CD14-positive monocyte (primary cell): ENCODE measurements at regions not wholly inside any gene's neighbourhood (a gene's known extent, or its start where the extent isn't known, plus 50 kb on each side); places are given as distances from the start of the nearest gene placed in this dataset.

Experiments
- DNase-seq, 3 donors: peaks; one replicate each; pipeline ENCODE4 v3.0.0-alpha.2; 2011 to 2022
- H2AFZ ChIP-seq: 2 replicates; pipeline ENCODE4 v1.6.0; 2012; ENCODE audit warnings: mild to moderate bottlenecking, low read depth, low read length, inconsistent platforms; ENCODE audit not compliant: insufficient read depth, poor library complexity, severe bottlenecking
- H3K27ac ChIP-seq, 2 donors: 1 replicate in 1 of 2; 2 replicates in 1 of 2; pipeline ENCODE4 v1.5.1; 2012 to 2013; ENCODE audit warnings: low read length in 2 of 2, control low read depth in 1 of 2, inconsistent platforms in 1 of 2, low read depth in 1 of 2, mild to moderate bottlenecking in 1 of 2
- H3K27me3 ChIP-seq, 2 donors: one replicate each; pipeline versions ENCODE4 v1.6.0 to v1.6.1; 2011 to 2013; ENCODE audit warnings: low read length in 2 of 2; ENCODE audit not compliant: control insufficient read depth in 2 of 2, insufficient read depth in 2 of 2
- H3K36me3 ChIP-seq, 2 donors: replicated peaks in 1 of 2; 1 replicate in 1 of 2; 2 replicates in 1 of 2; pipeline versions ENCODE4 v1.5.1 to v1.6.1; 2012 to 2013; ENCODE audit warnings: low read length in 2 of 2, control low read depth in 1 of 2, inconsistent platforms in 1 of 2, mild to moderate bottlenecking in 1 of 2; ENCODE audit not compliant: insufficient read depth in 2 of 2, control insufficient read depth in 1 of 2
- H3K4me1 ChIP-seq, 2 donors: 1 replicate in 1 of 2; 2 replicates in 1 of 2; pipeline versions ENCODE4 v1.5.1 to v1.6.1; 2012 to 2013; ENCODE audit warnings: low read length in 2 of 2, control low read depth in 1 of 2, inconsistent platforms in 1 of 2, mild to moderate bottlenecking in 1 of 2, moderate library complexity in 1 of 2; ENCODE audit not compliant: insufficient read depth in 2 of 2, control insufficient read depth in 1 of 2
- H3K4me2 ChIP-seq: replicated peaks from 2 replicates; pipeline ENCODE3; 2012; ENCODE audit warnings: low read length, moderate library complexity, mild to moderate bottlenecking; ENCODE audit not compliant: poor library complexity, severe bottlenecking; ENCODE audit errors: extremely low read depth
- H3K4me3 ChIP-seq, 3 experiments: fragments of 200-600 bp in 1 of 3; sonication (generic) in 1 of 3; replicated peaks in 1 of 3; 1 replicate in 2 of 3; 2 replicates in 1 of 3; pipeline ENCODE4 v1.5.1; 2011 to 2013; ENCODE audit warnings: low read length in 3 of 3, mild to moderate bottlenecking in 3 of 3, control low read depth in 2 of 3, low read depth in 2 of 3, inconsistent platforms in 1 of 3, moderate library complexity in 1 of 3
- H3K79me2 ChIP-seq: 2 replicates; pipeline ENCODE4 v1.6.0; 2012; ENCODE audit warnings: mild to moderate bottlenecking, control low read depth, inconsistent platforms, low read length, moderate library complexity; ENCODE audit not compliant: insufficient read depth
- H3K9ac ChIP-seq: 2 replicates; pipeline ENCODE4 v1.6.0; 2017; ENCODE audit warnings: low read length, mild to moderate bottlenecking; ENCODE audit not compliant: insufficient read depth, poor library complexity, severe bottlenecking
- H3K9me3 ChIP-seq, 2 donors: replicated peaks in 1 of 2; 1 replicate in 1 of 2; 2 replicates in 1 of 2; pipeline versions ENCODE4 v1.5.1 to v1.6.1; 2012 to 2013; ENCODE audit warnings: low read length in 2 of 2, control low read depth in 1 of 2; ENCODE audit not compliant: control insufficient read depth in 1 of 2, insufficient read depth in 1 of 2
- H4K20me1 ChIP-seq: 2 replicates; pipeline ENCODE4 v1.6.0; 2012; ENCODE audit warnings: mild to moderate bottlenecking, low read length, control low read depth, moderate library complexity; ENCODE audit not compliant: insufficient read depth
- H3K27ac Mint-ChIP-seq, 7 donors: one replicate each; pipeline ENCODE4 v1.8.0; 2020; ENCODE audit warnings: mild to moderate bottlenecking in 7 of 7, mixed read lengths in 7 of 7, moderate library complexity in 6 of 7, inconsistent platforms in 2 of 7
- H3K27me3 Mint-ChIP-seq, 3 donors: one replicate each; pipeline ENCODE4 v1.8.0; 2021 to 2022; ENCODE audit warnings: low read depth in 3 of 3, mild to moderate bottlenecking in 3 of 3, mixed read lengths in 3 of 3, moderate library complexity in 3 of 3, inconsistent platforms in 1 of 3
- H3K36me3 Mint-ChIP-seq, 2 donors: one replicate each; pipeline ENCODE4 v1.8.0; 2020; ENCODE audit warnings: mixed read lengths in 2 of 2, inconsistent platforms in 1 of 2, mild to moderate bottlenecking in 1 of 2
- H3K4me1 Mint-ChIP-seq: one replicate; pipeline ENCODE4 v1.8.0; 2020; ENCODE audit warnings: mild to moderate bottlenecking, mixed read lengths
- H3K4me3 Mint-ChIP-seq, 2 donors: one replicate each; pipeline ENCODE4 v1.8.0; 2020; ENCODE audit warnings: mild to moderate bottlenecking in 2 of 2, mixed read lengths in 2 of 2, moderate library complexity in 1 of 2
- H3K9me3 Mint-ChIP-seq, 7 donors: one replicate each; pipeline ENCODE4 v1.8.0; 2020 to 2022; ENCODE audit warnings: mixed read lengths in 7 of 7, mild to moderate bottlenecking in 6 of 7, moderate library complexity in 6 of 7, inconsistent platforms in 2 of 7
- WGBS: methylation state at CpG from one replicate; pipeline ENCODE4 v1.1.5; 2013; ENCODE audit warnings: missing lambda C conversion rate; ENCODE audit not compliant: insufficient coverage; 5-methylcytosine and 5-hydroxymethylcytosine counted together
- intact Hi-C, 2 donors: fragments of 100-400 bp; cut with micrococcal nuclease; formaldehyde crosslinking; loops; one replicate each; pipeline versions ENCODE4 v1.15.0 to v1.15.1; 2023
- TF ChIP-seq, protein P1 (sequence below): fragments of 200-600 bp; IDR thresholded peaks from one replicate; pipeline ENCODE4 v1.8.0; 2022; ENCODE audit warnings: antibody characterized with exemption, mild to moderate bottlenecking

- Histone ChIP-seq H3K27me3 (no peaks in the 10 kb centered on the region), H3K4me3 (no peak overlapping the region), H3K4me1 (no peaks in the 10 kb centered on the region), H3K9me3 (no peaks in the 10 kb centered on the region), H3K36me3 (no peaks in the 10 kb centered on the region), H4K20me1 (no peaks in the 10 kb centered on the region), H2AFZ (no peak overlapping the region), H3K4me2 (no peak overlapping the region), H3K79me2 (no peaks in the 10 kb centered on the region), H3K27ac (no peak overlapping the region), H3K9ac (no peak overlapping the region)
- Mint-ChIP-seq H3K9me3 (peaks cover 0 to 4% (median 0%) of the 10 kb centered on the region in 7 donors), H3K27me3 (no peaks in the 10 kb centered on the region), H3K4me3 (no peak overlapping the region), H3K4me1 (no peaks in the 10 kb centered on the region), H3K27ac (no peak overlapping the region), H3K36me3 (no peaks in the 10 kb centered on the region)
- no peak for DNase-seq
- intact Hi-C loops, result no loop called here
- TF ChIP-seq, protein P1, sequence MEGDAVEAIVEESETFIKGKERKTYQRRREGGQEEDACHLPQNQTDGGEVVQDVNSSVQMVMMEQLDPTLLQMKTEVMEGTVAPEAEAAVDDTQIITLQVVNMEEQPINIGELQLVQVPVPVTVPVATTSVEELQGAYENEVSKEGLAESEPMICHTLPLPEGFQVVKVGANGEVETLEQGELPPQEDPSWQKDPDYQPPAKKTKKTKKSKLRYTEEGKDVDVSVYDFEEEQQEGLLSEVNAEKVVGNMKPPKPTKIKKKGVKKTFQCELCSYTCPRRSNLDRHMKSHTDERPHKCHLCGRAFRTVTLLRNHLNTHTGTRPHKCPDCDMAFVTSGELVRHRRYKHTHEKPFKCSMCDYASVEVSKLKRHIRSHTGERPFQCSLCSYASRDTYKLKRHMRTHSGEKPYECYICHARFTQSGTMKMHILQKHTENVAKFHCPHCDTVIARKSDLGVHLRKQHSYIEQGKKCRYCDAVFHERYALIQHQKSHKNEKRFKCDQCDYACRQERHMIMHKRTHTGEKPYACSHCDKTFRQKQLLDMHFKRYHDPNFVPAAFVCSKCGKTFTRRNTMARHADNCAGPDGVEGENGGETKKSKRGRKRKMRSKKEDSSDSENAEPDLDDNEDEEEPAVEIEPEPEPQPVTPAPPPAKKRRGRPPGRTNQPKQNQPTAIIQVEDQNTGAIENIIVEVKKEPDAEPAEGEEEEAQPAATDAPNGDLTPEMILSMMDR, result no peak
- WGBS, result 88% methylated on average over 2 of the region's 4 CpGs
Measured at GRCh38 chr10:109030581-109031210, 892.6 kb downstream of the XPNPEP1 start.

DNA sequence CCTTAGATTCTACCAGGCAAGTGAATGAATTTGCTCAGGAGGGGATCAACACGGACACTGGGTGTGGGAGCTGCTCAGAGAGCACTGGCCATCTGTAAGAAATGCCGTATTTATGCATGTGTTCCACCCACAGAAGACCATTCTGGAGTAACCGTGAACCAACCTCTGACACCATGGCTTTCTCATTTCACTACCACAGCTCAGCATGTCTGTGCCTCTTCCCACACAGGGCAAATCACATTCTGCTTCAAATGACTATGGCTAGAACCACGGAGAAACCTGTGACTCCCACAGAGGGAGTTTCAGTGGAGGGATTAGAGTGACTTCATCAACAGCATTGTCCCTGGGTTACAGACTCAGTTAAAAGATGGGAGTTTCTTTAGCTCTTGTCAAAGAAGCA is 893.4 kb downstream of the XPNPEP1 start:
- intact Hi-C loops, result no loop called here
- H3K4me3 Mint-ChIP-seq, result no peak overlapping the region
- TF ChIP-seq, protein P1, result no peak

More for the DNA sequence above, 893.4 kb downstream of the XPNPEP1 start:
- no peak overlapping the region for H2AFZ ChIP-seq
- no peak for DNase-seq
- Mint-ChIP-seq H3K9me3 (peaks cover 0 to 4% (median 0%) of the 10 kb centered on the region in 7 donors), H3K27me3 (no peaks in the 10 kb centered on the region), H3K36me3 (no peaks in the 10 kb centered on the region), H3K27ac (no peak overlapping the region), H3K4me1 (no peaks in the 10 kb centered on the region)
- no peaks in the 10 kb centered on the region for H3K27me3 ChIP-seq
- H3K36me3 ChIP-seq, result no peaks in the 10 kb centered on the region
- no peaks in the 10 kb centered on the region for H3K4me1 ChIP-seq
- no peaks in the 10 kb centered on the region for H3K79me2 ChIP-seq
- no peak overlapping the region for H3K9ac ChIP-seq
- no peak overlapping the region for H3K4me2 ChIP-seq
- WGBS, result 95% methylated on average over 2 of the region's 4 CpGs
- H3K27ac ChIP-seq, result no peak overlapping the region
- H3K9me3 ChIP-seq, result no peaks in the 10 kb centered on the region
- H3K4me3 ChIP-seq, result no peak overlapping the region
- H4K20me1 ChIP-seq, result no peaks in the 10 kb centered on the region
